ENCODE measurements at regions not wholly inside any gene's neighbourhood (a gene's known extent, or its start where the extent isn't known, plus 50 kb on each side); places are given as distances from the start of the nearest gene placed in this dataset.
"Not testable (repeated sequence)": the region's sequence is repeated elsewhere in the genome, so short reads cannot be mapped to it uniquely, and the experiment has no call there.

GRCh38 chr10:128568041-128568440 lies 441.8 kb upstream of the MKI67 start:
- no peak for DNase-seq

DNA sequence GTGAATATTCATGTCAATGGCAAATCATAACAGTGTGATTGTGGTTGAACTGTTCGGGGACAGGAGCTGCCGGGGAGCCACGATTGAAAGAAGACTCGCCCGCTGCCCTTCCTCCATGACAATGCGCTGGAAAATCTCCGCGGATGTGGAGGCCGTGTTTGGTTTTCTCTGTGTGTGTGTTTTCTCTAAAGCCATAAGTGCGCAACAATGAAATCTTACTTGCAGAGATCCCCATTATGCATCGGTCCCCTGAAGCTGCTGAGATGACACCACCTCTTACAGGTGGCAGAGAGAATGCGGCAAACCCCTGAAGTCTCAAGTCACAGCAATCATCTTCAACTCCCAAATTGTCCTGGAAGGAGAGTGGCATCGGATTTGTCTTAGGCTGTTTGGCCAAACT lies 442.3 kb upstream of the MKI67 start:
- DNase-seq = no peak

- DNase-seq = peak in 1 of 2 experiments; percentile 2
Observed at GRCh38 chr10:128568990-128569945, 443.0 kb upstream of the MKI67 start.

GRCh38 chr10:128570319-128570995 lies 444.2 kb upstream of the MKI67 start:
- no peak for DNase-seq

DNA sequence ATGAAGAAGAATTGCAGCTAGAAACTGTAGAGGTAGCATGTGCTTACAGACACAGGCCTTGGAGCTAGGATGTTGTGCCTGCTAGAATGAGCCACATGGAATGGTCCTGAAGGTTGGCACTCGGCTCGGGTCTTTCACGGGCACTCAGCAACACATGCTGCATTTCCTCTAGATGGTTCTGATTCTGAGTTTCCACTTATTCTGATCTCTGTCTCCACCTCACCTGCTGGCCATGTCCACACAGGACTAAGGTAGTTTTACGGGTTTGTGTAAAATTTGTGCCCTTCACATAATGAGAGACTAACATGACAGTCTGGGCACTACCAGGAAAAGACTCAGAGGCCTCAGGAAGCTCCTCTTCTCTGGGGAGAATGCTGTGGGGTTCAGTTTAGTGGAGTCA lies 444.8 kb upstream of the MKI67 start:
- no peak for DNase-seq

DNA sequence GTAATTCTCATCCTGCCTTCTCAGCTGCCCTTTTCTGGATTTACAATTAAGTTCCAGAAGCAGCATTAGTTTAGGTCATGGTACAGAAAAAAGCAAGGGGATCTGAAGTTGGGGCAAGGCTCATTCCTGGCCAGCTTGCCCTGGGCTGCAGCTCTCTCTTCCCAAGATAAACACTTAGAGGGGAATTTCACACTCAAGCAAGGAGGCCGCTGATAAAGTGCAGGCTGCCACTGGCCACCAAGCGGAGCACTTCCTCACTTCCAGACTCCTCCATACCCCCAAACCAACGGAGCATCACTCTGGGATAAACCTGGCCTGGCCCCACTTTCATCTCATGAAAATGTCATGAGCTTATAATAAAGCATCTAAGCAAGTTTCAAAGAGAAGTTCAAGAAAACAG lies 445.5 kb upstream of the MKI67 start:
- DNase-seq = no peak

DNA sequence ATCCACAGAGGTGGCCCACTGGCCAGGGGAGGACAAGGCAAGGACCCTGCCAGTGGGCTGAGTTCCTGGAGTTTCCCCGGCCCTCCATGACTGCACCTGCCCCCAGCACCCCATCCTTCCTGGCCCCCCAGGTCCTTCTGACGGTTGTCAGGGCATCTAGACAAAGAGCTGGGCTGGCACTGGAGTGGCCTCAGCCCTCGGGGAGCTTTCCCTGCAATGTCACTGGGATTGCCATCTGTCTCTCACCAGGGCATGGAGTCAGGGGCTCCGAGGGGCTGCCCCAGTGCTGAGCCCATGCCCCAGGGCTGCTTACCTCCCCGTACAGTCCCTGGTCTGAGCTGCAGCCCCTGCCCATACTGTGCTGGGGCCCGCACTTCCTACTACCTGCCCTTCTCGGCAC lies 446.5 kb upstream of the MKI67 start:
- DNase-seq = no peak

- DNase-seq = no peak
Observed at GRCh38 chr10:128573281-128573845, 447.1 kb upstream of the MKI67 start.

- no peak for DNase-seq
Observed at GRCh38 chr10:128573986-128574385, 447.8 kb upstream of the MKI67 start.

DNA sequence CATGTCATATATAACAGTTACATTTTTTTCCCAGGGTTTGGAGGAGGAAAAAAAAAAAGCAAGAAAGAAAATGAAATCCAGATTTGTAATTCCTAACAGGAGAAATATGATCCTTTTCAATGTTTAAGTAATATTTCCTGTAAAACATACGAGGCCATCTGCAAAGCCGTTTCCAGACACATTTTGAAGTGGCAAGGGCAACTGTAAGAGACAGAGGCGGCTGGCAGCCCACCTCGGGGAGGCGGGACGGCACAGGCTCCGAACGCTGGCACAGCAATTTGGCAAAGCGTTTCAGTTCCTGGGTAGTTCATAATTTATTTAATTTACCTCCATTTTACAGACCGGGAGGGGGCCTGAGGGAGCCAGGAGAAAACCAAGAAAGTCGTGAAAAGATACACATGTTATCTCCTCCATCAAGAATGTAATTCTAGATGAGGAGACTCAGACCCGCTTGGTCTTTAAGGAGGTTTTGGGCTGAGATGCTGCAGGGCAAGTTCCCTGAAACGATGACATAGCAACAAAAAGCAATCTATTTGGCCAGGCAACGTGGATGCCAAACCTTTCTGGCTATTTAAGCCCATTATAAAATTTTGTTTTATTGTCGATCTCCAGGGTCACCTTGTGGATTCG lies 448.5 kb upstream of the MKI67 start:
- DNase-seq = no peak

DNA sequence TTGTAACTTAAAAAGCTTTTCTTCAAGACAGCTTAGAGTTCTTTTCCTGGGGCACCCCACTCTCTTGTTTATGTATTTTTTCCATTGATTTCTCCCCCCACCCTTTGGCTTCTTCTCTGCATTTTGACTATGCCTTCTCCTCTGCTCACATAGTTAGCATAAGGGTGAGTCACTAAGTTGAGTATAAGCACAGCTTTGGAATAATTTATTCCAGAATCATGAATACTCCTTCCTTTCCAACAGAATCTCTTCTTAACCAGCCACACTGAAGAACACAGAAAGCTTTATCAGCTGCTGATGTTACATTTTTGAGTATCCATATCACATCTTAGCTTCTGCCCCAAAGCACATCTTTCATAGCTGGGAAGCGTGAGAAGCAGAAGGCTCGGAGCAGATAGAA lies 449.5 kb upstream of the MKI67 start:
- DNase-seq = no peak

DNA sequence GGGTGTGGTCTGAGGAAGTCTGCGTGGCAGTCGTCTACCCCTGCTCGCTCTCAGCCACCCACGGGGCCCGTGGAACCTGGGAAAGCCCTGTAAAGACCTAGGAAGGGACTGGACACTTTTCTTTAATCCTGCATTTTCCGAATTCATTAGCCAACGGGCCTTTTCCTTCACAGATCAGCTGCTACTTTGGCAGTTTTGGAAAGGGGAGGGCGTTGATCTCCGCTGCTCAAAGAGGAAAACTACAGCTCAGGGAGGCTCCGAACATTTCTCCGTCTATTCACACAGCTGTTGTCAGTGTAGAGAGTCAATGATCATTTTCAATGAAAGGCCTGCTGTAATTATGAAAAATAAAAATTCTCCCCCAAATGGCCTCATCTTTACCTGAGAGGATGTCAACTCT lies 450.1 kb upstream of the MKI67 start:
- no peak for DNase-seq

DNA sequence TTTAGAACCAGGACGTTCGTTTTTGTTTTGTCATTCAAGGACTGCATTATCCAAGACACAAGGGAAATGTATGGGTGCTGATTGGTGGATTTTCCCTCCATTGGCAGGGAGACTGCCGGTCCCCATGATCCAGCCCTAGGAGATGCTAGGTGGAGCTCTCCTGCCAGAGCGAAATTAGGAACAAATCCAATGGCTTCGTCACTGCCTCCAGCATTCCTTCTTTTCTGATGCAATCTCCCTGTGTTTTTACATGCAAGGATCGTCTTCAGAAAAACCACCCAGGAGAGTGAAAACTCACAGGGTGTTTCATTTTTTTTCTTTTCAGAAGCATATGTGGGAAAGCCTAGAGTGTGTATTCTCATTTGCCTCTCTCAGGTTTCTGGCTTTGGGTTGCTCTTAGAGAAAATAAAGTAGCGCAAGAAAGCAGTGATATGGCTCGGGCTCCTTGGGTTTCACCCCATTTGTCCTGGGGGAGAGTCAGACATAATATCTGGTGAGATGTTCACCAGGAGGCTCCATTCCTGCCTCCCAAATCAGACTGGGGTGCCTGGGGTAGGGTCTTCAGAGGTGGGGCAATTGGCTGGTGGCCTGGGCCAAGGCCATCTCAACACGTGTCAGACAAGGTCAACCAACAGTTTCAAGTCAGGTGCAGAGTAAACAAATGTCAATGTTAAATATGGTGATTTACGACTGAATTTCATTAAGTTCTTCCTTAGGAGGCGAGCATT lies 450.9 kb upstream of the MKI67 start:
- no peak for DNase-seq

DNA sequence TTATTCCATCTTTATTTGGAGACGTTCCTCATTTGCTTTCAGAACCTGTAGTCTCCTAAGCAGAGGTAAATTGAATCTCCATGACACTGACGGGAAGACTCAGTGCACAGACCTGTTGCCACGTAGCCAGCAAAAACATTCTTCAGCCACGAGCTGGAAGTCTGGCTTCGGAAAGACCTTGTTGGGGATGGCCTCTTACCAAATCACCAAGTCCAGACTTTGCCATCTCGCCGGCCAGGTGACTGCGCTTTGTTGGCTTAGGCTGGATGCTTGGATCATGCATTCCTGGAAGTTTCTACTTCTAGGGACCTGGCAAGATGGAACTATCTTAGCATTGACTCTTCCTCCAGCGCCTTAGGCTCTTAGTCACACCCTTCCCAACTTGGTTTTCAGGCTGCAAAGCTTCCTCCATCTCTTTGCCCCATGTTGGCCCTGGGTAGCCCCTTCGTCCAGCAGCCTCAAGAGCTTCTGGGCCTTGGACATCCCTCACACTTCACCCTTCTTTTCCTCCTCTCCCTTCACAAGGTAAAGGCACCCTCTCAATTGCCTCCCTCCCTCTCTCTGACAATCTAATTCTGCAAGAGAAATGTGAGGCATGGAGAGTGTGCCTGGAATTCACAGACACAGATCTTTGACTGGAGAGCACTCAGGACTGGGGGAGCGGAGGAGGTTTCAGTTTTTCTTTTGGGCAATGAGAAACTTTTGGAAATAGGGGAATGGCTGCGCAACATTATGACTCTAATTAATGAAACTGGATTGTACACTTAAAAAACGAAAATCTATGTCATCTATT lies 451.9 kb upstream of the MKI67 start:
- no peak for DNase-seq

GRCh38 chr10:128578766-128579165 lies 452.5 kb upstream of the MKI67 start:
- no peak for DNase-seq

DNA sequence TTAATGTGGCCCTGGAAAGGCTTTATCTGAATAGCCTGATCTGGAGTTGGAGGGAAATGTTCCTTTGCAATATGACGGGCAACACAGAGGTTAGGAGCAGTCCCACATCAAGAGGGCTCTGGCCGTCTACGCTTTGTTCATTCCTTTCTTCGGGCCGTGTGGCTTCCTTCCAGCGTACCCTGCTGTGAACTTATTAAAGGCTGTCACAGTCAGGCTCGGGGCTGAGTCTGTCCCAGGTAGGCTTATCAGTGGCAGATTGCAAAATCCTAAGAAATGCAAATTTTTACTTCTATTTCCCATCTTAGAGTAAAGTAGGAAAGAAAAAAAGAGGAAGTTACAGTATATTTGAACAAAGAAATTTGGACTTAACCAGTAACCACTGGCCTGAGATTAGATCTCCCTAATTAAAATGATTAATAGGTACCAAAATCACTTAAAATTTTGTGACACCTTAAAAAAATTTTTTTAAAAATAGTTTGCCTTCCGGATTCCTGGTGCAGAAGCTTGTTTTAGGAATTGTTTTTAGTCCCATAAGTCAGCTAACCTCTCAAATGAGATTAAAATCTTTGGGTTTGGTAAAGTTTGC lies 453.1 kb upstream of the MKI67 start:
- no peak for DNase-seq

DNA sequence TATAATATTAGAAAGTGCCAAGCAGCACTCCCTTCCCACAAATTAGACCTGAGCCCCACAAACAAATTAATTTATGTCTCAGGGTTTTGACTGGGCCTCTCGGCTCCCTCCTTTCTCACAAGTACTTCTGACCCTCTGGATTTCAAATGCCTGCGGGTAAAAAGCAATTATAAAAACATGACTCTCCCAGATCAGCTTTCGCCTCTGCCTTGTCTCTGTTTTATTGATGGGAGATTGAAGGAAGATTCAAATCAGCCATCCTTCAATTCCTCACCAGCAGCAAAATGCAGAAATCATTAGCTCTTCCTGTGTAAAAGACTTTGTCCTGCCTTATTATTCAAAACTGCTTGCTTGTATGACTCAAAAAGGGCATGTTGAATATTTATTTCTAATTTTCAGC lies 453.7 kb upstream of the MKI67 start:
- DNase-seq = no peak

DNA sequence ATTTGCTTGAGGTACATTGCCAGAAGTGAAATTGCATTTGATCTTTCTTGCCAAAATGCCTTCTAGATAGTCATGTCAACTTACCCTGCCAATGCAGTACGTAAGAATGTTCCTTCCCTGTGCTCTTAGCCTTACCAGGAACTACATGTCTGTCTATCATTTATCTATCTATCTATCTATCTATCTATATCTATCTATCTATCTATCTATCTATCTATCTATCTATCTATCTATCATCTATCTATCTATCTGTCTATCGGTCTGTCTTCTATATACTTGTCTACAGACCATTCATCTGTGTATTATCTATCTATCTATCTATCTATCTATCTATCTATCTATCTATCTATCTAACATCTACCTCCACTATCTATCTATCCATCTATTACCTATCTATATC lies 456.9 kb upstream of the MKI67 start:
- not testable (repeated sequence) for DNase-seq

DNA sequence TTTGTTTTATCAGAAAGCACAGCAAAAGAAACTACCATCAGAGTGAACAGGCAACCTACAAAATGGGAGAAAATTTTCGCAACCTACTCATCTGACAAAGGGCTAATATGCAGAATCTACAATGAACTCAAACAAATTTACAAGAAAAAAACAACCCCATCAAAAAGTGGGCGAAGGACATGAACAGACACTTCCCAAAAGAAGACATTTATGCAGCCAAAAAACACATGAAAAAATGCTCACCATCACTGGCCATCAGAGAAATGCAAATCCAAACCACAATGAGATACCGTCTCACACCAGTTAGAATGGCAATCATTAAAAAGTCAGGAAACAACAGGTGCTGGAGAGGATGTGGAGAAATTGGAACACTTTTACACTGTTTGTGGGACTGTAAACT lies 460.4 kb upstream of the MKI67 start:
- DNase-seq = not testable (repeated sequence)

DNA sequence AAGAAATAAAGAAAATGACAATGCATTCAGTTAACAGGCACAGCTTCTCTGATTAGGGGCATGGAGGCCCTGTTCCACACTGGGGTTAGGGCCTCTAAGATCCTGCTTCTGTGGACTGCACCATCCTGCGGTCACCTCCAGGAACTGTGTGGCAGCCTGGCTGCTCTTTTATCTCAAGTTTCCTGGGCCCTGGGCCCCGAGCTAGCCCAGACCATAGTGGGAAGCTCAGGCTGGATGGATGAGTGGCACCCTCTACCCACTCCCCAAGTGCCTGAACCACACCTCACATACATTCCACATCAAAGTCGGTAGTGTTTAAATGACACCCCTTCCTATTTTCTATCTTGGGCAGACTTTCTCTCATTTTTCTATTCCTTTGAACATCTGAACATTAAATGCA lies 461.5 kb upstream of the MKI67 start:
- DNase-seq = no peak

- DNase-seq = no peak
Observed at GRCh38 chr10:128588402-128588801, 462.2 kb upstream of the MKI67 start.

- DNase-seq = no peak
Observed at GRCh38 chr10:128594688-128595087, 468.5 kb upstream of the MKI67 start.
